ENCODE measurements at regions not wholly inside any gene's neighbourhood (a gene's known extent, or its start where the extent isn't known, plus 50 kb on each side); places are given as distances from the start of the nearest gene placed in this dataset.

DNA sequence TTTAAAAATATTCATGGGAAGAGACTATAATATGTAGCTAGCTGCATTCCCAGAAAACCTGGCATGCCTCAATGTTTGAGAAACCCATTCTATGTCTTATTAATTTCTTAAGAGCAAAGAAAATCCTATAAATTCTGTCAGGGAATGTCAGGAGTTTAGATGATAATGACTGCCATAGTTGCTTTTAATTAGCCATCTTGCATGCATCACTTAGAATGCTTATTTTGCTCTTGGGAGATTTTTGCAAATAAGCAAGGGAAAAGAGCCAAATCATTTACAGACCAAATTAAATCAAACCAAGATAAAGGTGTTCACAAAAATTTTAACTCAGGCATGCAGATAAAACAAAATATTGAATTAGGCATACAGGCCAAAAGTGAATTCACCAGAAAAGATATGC lies 152.8 kb downstream of the FASLG start:
- no peaks in the 10 kb centered on the region for H3K4me1 ChIP-seq (ENCODE audit: insufficient read depth)
- H4K20me1 ChIP-seq (ENCODE audit: insufficient read depth, poor library complexity, severe bottlenecking): no peaks in the 10 kb centered on the region
- H3K27me3 ChIP-seq: no peaks in the 10 kb centered on the region
- no peak overlapping the region for H3K4me3 ChIP-seq
- no peak overlapping the region for H3K27ac ChIP-seq
- H3K79me2 ChIP-seq: no peaks in the 10 kb centered on the region
- H3K36me3 ChIP-seq (replicated peaks; ENCODE audit: insufficient read depth, low read depth): no peaks in the 10 kb centered on the region
- no peak overlapping the region for H3K4me2 ChIP-seq
- no peaks in the 10 kb centered on the region for H3K9me2 ChIP-seq (replicated peaks; ENCODE audit: insufficient read depth)
- H3K9me3 ChIP-seq (ENCODE audit: low read depth): no peaks in the 10 kb centered on the region
- TF ChIP-seq EZH2 (IDR thresholded peaks at IDR 0.05; ENCODE audit: borderline replicate concordance) (no peak), EZH2phosphoT487 (IDR thresholded peaks at IDR 0.05; ENCODE audit: low read depth, severe bottlenecking, unreplicated experiment) (no peak)
- TF ChIP-seq, protein P1, sequence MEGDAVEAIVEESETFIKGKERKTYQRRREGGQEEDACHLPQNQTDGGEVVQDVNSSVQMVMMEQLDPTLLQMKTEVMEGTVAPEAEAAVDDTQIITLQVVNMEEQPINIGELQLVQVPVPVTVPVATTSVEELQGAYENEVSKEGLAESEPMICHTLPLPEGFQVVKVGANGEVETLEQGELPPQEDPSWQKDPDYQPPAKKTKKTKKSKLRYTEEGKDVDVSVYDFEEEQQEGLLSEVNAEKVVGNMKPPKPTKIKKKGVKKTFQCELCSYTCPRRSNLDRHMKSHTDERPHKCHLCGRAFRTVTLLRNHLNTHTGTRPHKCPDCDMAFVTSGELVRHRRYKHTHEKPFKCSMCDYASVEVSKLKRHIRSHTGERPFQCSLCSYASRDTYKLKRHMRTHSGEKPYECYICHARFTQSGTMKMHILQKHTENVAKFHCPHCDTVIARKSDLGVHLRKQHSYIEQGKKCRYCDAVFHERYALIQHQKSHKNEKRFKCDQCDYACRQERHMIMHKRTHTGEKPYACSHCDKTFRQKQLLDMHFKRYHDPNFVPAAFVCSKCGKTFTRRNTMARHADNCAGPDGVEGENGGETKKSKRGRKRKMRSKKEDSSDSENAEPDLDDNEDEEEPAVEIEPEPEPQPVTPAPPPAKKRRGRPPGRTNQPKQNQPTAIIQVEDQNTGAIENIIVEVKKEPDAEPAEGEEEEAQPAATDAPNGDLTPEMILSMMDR (IDR thresholded peaks at IDR 0.05; ENCODE audit: poor library complexity): no peak
- DNase-seq (ENCODE audit: low spot score): no peak
- no peak overlapping the region for H2AFZ ChIP-seq

DNA sequence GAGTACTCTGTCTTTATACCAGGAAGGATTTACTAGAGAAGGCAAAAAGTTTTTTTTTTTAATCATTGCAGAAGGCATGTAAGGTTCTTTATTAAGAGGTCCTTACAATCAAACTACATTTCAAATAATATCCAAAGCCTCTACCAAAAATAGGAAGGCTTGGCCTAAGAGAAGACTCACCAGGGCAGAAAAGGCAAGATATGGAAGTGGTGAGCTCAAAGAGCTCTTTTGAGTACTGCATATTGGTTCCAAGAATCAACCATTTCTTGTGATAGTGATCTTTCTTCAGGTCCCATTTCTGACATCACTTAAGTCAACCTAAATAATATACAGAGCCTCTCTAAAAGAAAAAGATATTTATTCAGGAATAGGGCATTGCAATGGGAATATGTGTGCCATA lies 153.2 kb downstream of the FASLG start:
- TF ChIP-seq EZH2 (IDR thresholded peaks at IDR 0.05; ENCODE audit: borderline replicate concordance) (no peak), EZH2phosphoT487 (IDR thresholded peaks at IDR 0.05; ENCODE audit: low read depth, severe bottlenecking, unreplicated experiment) (no peak)
- TF ChIP-seq, protein P1 (IDR thresholded peaks at IDR 0.05; ENCODE audit: poor library complexity): no peak
- no peaks in the 10 kb centered on the region for H3K79me2 ChIP-seq
- H3K4me3 ChIP-seq: no peak overlapping the region
- no peaks in the 10 kb centered on the region for H3K4me1 ChIP-seq (ENCODE audit: insufficient read depth)
- H4K20me1 ChIP-seq (ENCODE audit: insufficient read depth, poor library complexity, severe bottlenecking): no peaks in the 10 kb centered on the region
- H2AFZ ChIP-seq: no peak overlapping the region
- H3K9me3 ChIP-seq (ENCODE audit: low read depth): no peaks in the 10 kb centered on the region
- no peak overlapping the region for H3K4me2 ChIP-seq
- no peaks in the 10 kb centered on the region for H3K9me2 ChIP-seq (replicated peaks; ENCODE audit: insufficient read depth)
- H3K36me3 ChIP-seq (replicated peaks; ENCODE audit: insufficient read depth, low read depth): no peaks in the 10 kb centered on the region
- H3K27ac ChIP-seq: no peak overlapping the region
- no peak for DNase-seq (ENCODE audit: low spot score)
- H3K27me3 ChIP-seq: no peaks in the 10 kb centered on the region

DNA sequence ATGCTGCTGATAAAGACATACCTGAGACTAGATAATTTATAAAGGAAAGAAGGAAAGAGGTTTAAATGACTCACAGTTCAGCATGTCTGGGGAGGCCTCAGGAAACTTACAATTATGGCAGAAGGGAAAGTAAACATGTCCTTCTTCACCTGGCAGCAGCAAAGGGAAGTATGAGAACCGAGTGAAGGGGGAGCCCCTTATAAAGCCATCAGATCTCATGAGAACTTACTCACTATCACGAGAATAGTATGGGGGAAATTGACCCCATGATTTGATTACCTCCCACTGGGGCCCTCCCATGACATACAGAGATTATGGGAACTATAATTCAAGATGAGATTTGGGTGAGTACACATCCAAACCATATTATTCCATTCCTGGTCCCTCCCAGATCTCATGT lies 154.4 kb downstream of the FASLG start:
- Histone ChIP-seq H3K9me3 (ENCODE audit: low read depth) (no peaks in the 10 kb centered on the region), H3K4me1 (ENCODE audit: insufficient read depth) (no peaks in the 10 kb centered on the region), H3K9me2 (replicated peaks; ENCODE audit: insufficient read depth) (no peaks in the 10 kb centered on the region), H3K4me3 (no peak overlapping the region), H3K27me3 (no peaks in the 10 kb centered on the region), H4K20me1 (ENCODE audit: insufficient read depth, poor library complexity, severe bottlenecking) (no peaks in the 10 kb centered on the region), H2AFZ (no peak overlapping the region), H3K27ac (no peak overlapping the region), H3K79me2 (no peaks in the 10 kb centered on the region), H3K4me2 (no peak overlapping the region), H3K36me3 (replicated peaks; ENCODE audit: insufficient read depth, low read depth) (no peaks in the 10 kb centered on the region)
- WGBS (ENCODE audit: low lambda C conversion rate, missing lambda C conversion rate): 63% methylated on average over 2 of the region's 2 CpGs
- DNase-seq (ENCODE audit: low spot score): no peak
- TF ChIP-seq EZH2 (IDR thresholded peaks at IDR 0.05; ENCODE audit: borderline replicate concordance) (no peak), EZH2phosphoT487 (IDR thresholded peaks at IDR 0.05; ENCODE audit: low read depth, severe bottlenecking, unreplicated experiment) (no peak)
- TF ChIP-seq, protein P1 (IDR thresholded peaks at IDR 0.05; ENCODE audit: poor library complexity): no peak

DNA sequence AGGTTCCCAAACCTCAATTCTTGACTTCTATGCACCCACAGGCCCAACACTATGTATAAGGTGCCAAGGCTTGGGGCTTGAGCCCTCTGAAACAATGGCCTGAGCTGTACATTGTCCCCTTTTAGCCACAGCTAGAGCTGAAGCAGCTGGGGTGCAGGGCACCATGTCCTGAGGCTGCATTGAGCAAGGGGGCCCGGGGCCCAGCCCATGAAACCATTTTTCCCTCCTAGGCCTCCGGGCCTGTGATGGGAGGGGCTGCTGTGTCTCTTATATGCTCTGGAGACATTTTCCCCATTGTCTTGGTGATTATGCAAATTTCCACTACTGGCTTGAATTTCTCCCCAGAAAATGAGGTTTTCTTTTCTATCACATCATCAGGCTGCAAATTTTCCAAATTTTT lies 155.5 kb downstream of the FASLG start:
- no peak overlapping the region for H2AFZ ChIP-seq
- no peaks in the 10 kb centered on the region for H4K20me1 ChIP-seq (ENCODE audit: insufficient read depth, poor library complexity, severe bottlenecking)
- no peaks in the 10 kb centered on the region for H3K9me2 ChIP-seq (replicated peaks; ENCODE audit: insufficient read depth)
- no peak overlapping the region for H3K4me3 ChIP-seq
- H3K79me2 ChIP-seq: no peaks in the 10 kb centered on the region
- no peaks in the 10 kb centered on the region for H3K4me1 ChIP-seq (ENCODE audit: insufficient read depth)
- no peak for TF ChIP-seq EZH2 (IDR thresholded peaks at IDR 0.05; ENCODE audit: borderline replicate concordance)
- TF ChIP-seq EZH2phosphoT487 (IDR thresholded peaks at IDR 0.05; ENCODE audit: low read depth, severe bottlenecking, unreplicated experiment): no peak
- TF ChIP-seq, protein P1 (IDR thresholded peaks at IDR 0.05; ENCODE audit: poor library complexity): no peak
- WGBS (ENCODE audit: low lambda C conversion rate, missing lambda C conversion rate): 89% methylated on average over 2 of the region's 2 CpGs
- H3K27me3 ChIP-seq: no peaks in the 10 kb centered on the region
- no peaks in the 10 kb centered on the region for H3K36me3 ChIP-seq (replicated peaks; ENCODE audit: insufficient read depth, low read depth)
- no peak for DNase-seq (ENCODE audit: low spot score)
- no peak overlapping the region for H3K4me2 ChIP-seq
- no peaks in the 10 kb centered on the region for H3K9me3 ChIP-seq (ENCODE audit: low read depth)
- H3K27ac ChIP-seq: no peak overlapping the region
